ENCODE measurements at regions not wholly inside any gene's neighbourhood (a gene's known extent, or its start where the extent isn't known, plus 50 kb on each side); places are given as distances from the start of the nearest gene placed in this dataset.

- Histone ChIP-seq H3K9me2 (replicated peaks; ENCODE audit: low read depth, low read length) (no peaks in the 10 kb centered on the region), H2AFZ (ENCODE audit: low read length) (no peak overlapping the region), H3F3A (ENCODE audit: low read depth) (no peaks in the 10 kb centered on the region), H3K4me3 (ENCODE audit: low read length, poor library complexity, severe bottlenecking) (no peak overlapping the region), H3K4me1 (ENCODE audit: insufficient read depth, low read length, poor library complexity, severe bottlenecking) (no peaks in the 10 kb centered on the region), H3K9ac (ENCODE audit: low read depth, low read length, poor library complexity, severe bottlenecking) (no peak overlapping the region), H3K4me2 (ENCODE audit: low read depth, low read length, poor library complexity, severe bottlenecking) (no peak overlapping the region), H4K20me1 (ENCODE audit: insufficient read depth, low read length, poor library complexity, severe bottlenecking) (no peaks in the 10 kb centered on the region), H3K9me3 (ENCODE audit: insufficient read depth, low read depth, low read length) (no peaks in the 10 kb centered on the region), H3K79me2 (ENCODE audit: insufficient read depth, low read length) (no peaks in the 10 kb centered on the region), H3K36me3 (ENCODE audit: insufficient read depth, low read length) (no peaks in the 10 kb centered on the region), H3K27me3 (ENCODE audit: insufficient read depth, low read length, poor library complexity, severe bottlenecking) (no peaks in the 10 kb centered on the region)
- TF ChIP-seq EZH2phosphoT487 (IDR thresholded peaks at IDR 0.05; ENCODE audit: borderline replicate concordance): no peak
- TF ChIP-seq CTCF (conservative IDR thresholded peaks at IDR 0.05; ENCODE audit: low read length): no peak
Measured at GRCh38 chr3:106371221-106371970, 502.6 kb upstream of the CBLB start.

DNA sequence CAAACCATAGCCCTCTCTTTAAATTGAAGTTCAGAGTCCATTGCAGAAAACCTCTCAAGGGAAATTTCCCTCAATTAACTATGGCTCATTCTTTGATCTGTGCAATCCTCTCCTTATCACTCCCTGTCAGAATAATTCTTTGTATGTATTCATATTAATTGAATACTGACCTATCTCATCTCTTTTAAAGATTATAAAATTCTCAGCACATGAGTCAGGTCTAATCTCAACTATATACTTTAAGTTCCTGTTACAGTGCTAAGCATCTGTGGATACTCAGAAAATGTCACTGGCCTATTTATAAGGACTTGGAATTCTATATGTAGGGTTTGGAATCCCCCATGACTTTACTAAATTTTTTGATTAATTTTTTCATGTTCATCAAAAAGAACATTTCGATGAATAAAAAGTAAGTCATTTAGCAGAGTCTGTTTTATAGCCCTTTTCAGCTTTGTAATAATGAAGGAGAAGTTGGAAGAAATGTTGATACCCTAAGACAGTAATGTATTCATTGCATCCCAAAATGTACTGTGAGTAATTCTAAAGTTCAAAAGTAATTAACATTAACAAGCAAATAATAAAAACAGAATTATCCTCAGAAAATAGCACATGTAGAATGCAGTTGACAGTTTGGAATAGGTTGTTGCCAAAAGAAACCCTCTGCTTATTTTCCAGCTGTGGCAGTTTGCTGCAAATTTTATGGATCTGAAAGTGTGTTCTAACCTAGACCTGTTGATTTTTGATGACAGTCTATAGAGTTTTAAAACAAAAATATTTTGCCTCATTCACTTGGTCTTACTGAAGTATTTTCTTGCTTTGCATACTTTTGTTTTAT lies 503.4 kb upstream of the CBLB start:
- Histone ChIP-seq H3K4me2 (ENCODE audit: low read depth, low read length, poor library complexity, severe bottlenecking) (no peak overlapping the region), H3K9me3 (ENCODE audit: insufficient read depth, low read depth, low read length) (no peaks in the 10 kb centered on the region), H3K9ac (ENCODE audit: low read depth, low read length, poor library complexity, severe bottlenecking) (no peak overlapping the region), H3K4me1 (ENCODE audit: insufficient read depth, low read length, poor library complexity, severe bottlenecking) (no peaks in the 10 kb centered on the region), H4K20me1 (ENCODE audit: insufficient read depth, low read length, poor library complexity, severe bottlenecking) (no peaks in the 10 kb centered on the region), H3K9me2 (replicated peaks; ENCODE audit: low read depth, low read length) (no peaks in the 10 kb centered on the region), H3K27me3 (ENCODE audit: insufficient read depth, low read length, poor library complexity, severe bottlenecking) (no peaks in the 10 kb centered on the region), H3K4me3 (ENCODE audit: low read length, poor library complexity, severe bottlenecking) (no peak overlapping the region), H2AFZ (ENCODE audit: low read length) (no peak overlapping the region), H3K36me3 (ENCODE audit: insufficient read depth, low read length) (no peaks in the 10 kb centered on the region), H3F3A (ENCODE audit: low read depth) (no peaks in the 10 kb centered on the region), H3K79me2 (ENCODE audit: insufficient read depth, low read length) (no peaks in the 10 kb centered on the region)
- no peak for TF ChIP-seq CTCF (conservative IDR thresholded peaks at IDR 0.05; ENCODE audit: low read length)
- TF ChIP-seq EZH2phosphoT487 (IDR thresholded peaks at IDR 0.05; ENCODE audit: borderline replicate concordance): no peak

DNA sequence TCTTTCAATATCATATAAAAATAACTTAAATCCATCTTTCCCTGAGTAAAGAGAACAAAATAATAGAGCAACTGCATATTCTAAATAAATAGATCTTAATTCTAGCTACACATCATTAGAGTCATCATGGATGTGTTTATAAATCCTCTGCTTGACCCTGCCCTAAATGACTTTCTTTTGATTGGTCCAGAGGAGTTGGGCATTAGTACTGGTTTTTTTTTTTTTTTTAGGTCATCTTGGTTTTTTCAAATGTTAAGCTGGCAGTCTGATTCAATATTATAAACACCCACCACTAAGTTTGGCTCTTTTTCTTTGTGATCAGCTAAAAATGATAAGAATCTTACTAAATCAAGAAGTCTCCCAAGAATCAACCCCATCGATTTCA lies 504.0 kb upstream of the CBLB start:
- H3K9me2 ChIP-seq (replicated peaks; ENCODE audit: low read depth, low read length): no peaks in the 10 kb centered on the region
- no peak overlapping the region for H3K4me2 ChIP-seq (ENCODE audit: low read depth, low read length, poor library complexity, severe bottlenecking)
- no peak for TF ChIP-seq CTCF (conservative IDR thresholded peaks at IDR 0.05; ENCODE audit: low read length)
- no peak for TF ChIP-seq EZH2phosphoT487 (IDR thresholded peaks at IDR 0.05; ENCODE audit: borderline replicate concordance)
- H3K27me3 ChIP-seq (ENCODE audit: insufficient read depth, low read length, poor library complexity, severe bottlenecking): no peaks in the 10 kb centered on the region
- no peak overlapping the region for H3K4me3 ChIP-seq (ENCODE audit: low read length, poor library complexity, severe bottlenecking)
- no peaks in the 10 kb centered on the region for H4K20me1 ChIP-seq (ENCODE audit: insufficient read depth, low read length, poor library complexity, severe bottlenecking)
- H3K79me2 ChIP-seq (ENCODE audit: insufficient read depth, low read length): no peaks in the 10 kb centered on the region
- H3F3A ChIP-seq (ENCODE audit: low read depth): no peaks in the 10 kb centered on the region
- no peaks in the 10 kb centered on the region for H3K9me3 ChIP-seq (ENCODE audit: insufficient read depth, low read depth, low read length)
- no peaks in the 10 kb centered on the region for H3K36me3 ChIP-seq (ENCODE audit: insufficient read depth, low read length)
- H2AFZ ChIP-seq (ENCODE audit: low read length): no peak overlapping the region
- H3K4me1 ChIP-seq (ENCODE audit: insufficient read depth, low read length, poor library complexity, severe bottlenecking): no peaks in the 10 kb centered on the region
- no peak overlapping the region for H3K9ac ChIP-seq (ENCODE audit: low read depth, low read length, poor library complexity, severe bottlenecking)
